Gastrocnemius medialis (tissue), 4 donors: ENCODE measurements at regions not wholly inside any gene's neighbourhood (a gene's known extent, or its start where the extent isn't known, plus 50 kb on each side); places are given as distances from the start of the nearest gene placed in this dataset.

ENCODE experiments used
- POLR2A ChIP-seq, 2 donors: fragments of 450-650 bp; IDR thresholded peaks; one replicate each; pipeline ENCODE4 v1.6.1; 2017; ENCODE audit warnings: antibody characterized with exemption in 2 of 2, mild to moderate bottlenecking in 2 of 2, moderate library complexity in 2 of 2
- TF ChIP-seq, protein P1 (sequence below), 5 experiments: fragments of 450-650 bp in 3 of 5; fragments of 200-600 bp in 2 of 5; sonication (generic) in 2 of 5; IDR thresholded peaks in 4 of 5; conservative IDR thresholded peaks in 1 of 5; 1 replicate in 4 of 5; 2 replicates in 1 of 5; pipeline ENCODE4 v1.5.1; 2016 to 2019; ENCODE audit warnings: antibody characterized with exemption in 5 of 5, mild to moderate bottlenecking in 3 of 5, moderate library complexity in 3 of 5

DNA sequence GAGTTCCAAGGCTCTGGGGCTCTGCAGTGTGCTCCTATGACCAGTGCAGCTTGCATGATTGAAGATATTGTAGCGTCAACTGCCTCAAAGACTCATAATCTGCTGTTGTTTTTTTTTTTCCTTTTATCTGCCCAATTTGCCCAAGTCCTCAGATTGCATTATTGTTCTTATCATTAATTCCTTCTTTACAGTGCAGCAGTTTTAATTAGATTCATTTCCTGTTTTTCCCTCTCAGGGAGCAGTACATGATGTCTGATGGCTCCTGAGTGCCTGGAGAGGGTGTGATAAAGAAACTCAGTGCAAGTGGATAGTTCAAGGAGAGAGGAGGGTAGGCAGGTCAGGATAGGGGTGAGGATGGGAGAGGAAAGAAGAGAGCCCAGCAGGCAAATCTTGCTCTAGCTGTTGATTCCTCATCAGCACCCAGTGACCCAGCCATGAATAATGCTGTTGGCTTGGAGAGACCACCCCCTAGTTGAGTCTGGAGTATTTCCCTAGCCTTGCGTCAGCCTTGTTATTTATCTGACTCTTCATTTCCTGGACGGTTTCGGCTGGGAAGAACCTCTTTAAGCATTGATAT, 219.6 kb upstream of the SESN3 start:
- TF ChIP-seq, protein P1, sequence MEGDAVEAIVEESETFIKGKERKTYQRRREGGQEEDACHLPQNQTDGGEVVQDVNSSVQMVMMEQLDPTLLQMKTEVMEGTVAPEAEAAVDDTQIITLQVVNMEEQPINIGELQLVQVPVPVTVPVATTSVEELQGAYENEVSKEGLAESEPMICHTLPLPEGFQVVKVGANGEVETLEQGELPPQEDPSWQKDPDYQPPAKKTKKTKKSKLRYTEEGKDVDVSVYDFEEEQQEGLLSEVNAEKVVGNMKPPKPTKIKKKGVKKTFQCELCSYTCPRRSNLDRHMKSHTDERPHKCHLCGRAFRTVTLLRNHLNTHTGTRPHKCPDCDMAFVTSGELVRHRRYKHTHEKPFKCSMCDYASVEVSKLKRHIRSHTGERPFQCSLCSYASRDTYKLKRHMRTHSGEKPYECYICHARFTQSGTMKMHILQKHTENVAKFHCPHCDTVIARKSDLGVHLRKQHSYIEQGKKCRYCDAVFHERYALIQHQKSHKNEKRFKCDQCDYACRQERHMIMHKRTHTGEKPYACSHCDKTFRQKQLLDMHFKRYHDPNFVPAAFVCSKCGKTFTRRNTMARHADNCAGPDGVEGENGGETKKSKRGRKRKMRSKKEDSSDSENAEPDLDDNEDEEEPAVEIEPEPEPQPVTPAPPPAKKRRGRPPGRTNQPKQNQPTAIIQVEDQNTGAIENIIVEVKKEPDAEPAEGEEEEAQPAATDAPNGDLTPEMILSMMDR (IDR thresholded peaks at IDR 0.05 in 4 of 5, conservative IDR thresholded peaks at IDR 0.05 in 1 of 5), result no peak
- TF ChIP-seq POLR2A (IDR thresholded peaks at IDR 0.05), result no peak
